GM12878 (cell line): ENCODE measurements at regions not wholly inside any gene's neighbourhood (a gene's known extent, or its start where the extent isn't known, plus 50 kb on each side); places are given as distances from the start of the nearest gene placed in this dataset.

Source experiments
- ATAC-seq: fragments of 200-7000 bp; cut with Tn5 transposase; 3 replicates; pipeline ENCODE4 v1.9.1; 2020; ENCODE audit warnings: mild to moderate bottlenecking, moderate library complexity
- BruUV-seq: library from RNA; stranded (reverse); fragments of 400-500 nt; replicated peaks from 2 replicates; lab custom pipeline; 2021; lab: Mats Ljungman, UMichigan
- CTCF ChIA-PET: fragments of 300-600 bp; sonication (Branson Sonifier 250); formaldehyde crosslinking; extraction: SDS; loops from one replicate; lab custom pipeline; 2021; ENCODE audit warnings: inconsistent platforms; lab: Yijun Ruan, JAX
- POLR2A ChIA-PET: fragments of 350-600 bp; formaldehyde crosslinking; extraction: SDS; loops from one replicate; lab custom pipeline; 2021; ENCODE audit warnings: inconsistent platforms; lab: Charles Lee
- RAD21 ChIA-PET: fragments of 300-600 bp; sonication (Branson Sonifier 250); formaldehyde crosslinking; loops from one replicate; lab custom pipeline; 2023; ENCODE audit warnings: antibody characterized with exemption; ENCODE audit not compliant: unreplicated experiment; lab: Charles Lee
- SMC1A ChIA-PET: fragments of 300-600 bp; sonication (Branson Sonifier 250); formaldehyde crosslinking; loops from one replicate; lab custom pipeline; 2023; ENCODE audit not compliant: unreplicated experiment, uncharacterized antibody; lab: Charles Lee
- DNase-seq: peaks from one replicate; pipeline ENCODE4 v3.0.0-alpha.2; 2011; ENCODE audit warnings: low read depth, low spot score
- FAIRE-seq: peaks from 3 replicates; lab custom pipeline; 2011; peaks lifted over from hg19 to GRCh38; lab: Jason Lieb, UNC
- H2AFZ ChIP-seq: 2 replicates; pipeline ENCODE4 v1.6.0; 2011; ENCODE audit warnings: low read depth, low read length, control low read depth; ENCODE audit not compliant: control insufficient read depth
- H3K27ac ChIP-seq: 2 replicates; pipeline ENCODE4 v1.5.1; 2011; ENCODE audit warnings: control low read depth; ENCODE audit not compliant: control insufficient read depth, insufficient read depth
- H3K27me3 ChIP-seq, 2 experiments: replicated peaks in 1 of 2; 2 replicates each; pipeline versions ENCODE4 v1.6.0 to v1.6.1; 2011; ENCODE audit warnings: low read length in 1 of 2; ENCODE audit not compliant: control insufficient read depth in 2 of 2, insufficient read depth in 2 of 2
- H3K36me3 ChIP-seq, 2 experiments: 2 replicates each; pipeline ENCODE4 v1.5.1; 2011; ENCODE audit warnings: low read length in 1 of 2; ENCODE audit not compliant: control insufficient read depth in 2 of 2, insufficient read depth in 2 of 2
- H3K4me1 ChIP-seq: 2 replicates; pipeline ENCODE4 v1.6.1; 2011; ENCODE audit warnings: mild to moderate bottlenecking, low read length, moderate library complexity, mixed read lengths; ENCODE audit not compliant: control insufficient read depth, insufficient read depth
- H3K4me2 ChIP-seq: 2 replicates; pipeline ENCODE4 v1.6.0; 2011; ENCODE audit warnings: control low read depth; ENCODE audit not compliant: control insufficient read depth, insufficient read depth
- H3K4me3 ChIP-seq: fragments of 200-600 bp; sonication (generic); 2 replicates; pipeline ENCODE4 v1.5.1; 2016
- H3K79me2 ChIP-seq: 2 replicates; pipeline ENCODE4 v1.6.0; 2011; ENCODE audit warnings: low read length; ENCODE audit not compliant: control insufficient read depth, insufficient read depth
- H3K9ac ChIP-seq: 2 replicates; pipeline ENCODE4 v1.8.0; 2011; ENCODE audit warnings: low read length, control low read depth, mixed read lengths; ENCODE audit not compliant: control insufficient read depth, insufficient read depth
- H3K9me3 ChIP-seq: replicated peaks from 3 replicates; pipeline ENCODE4 v1.5.1; 2011; ENCODE audit warnings: mild to moderate bottlenecking, low read length; ENCODE audit not compliant: control insufficient read depth, insufficient read depth
- H4K20me1 ChIP-seq: 2 replicates; pipeline ENCODE4 v1.6.0; 2011; ENCODE audit not compliant: control insufficient read depth, insufficient read depth
- BCLAF1 ChIP-seq: fragments of 450-650 bp; IDR thresholded peaks from 2 replicates; pipeline ENCODE4 v1.6.1; 2017; ENCODE audit warnings: antibody characterized with exemption, mild to moderate bottlenecking, moderate library complexity
- CHD2 ChIP-seq: IDR thresholded peaks from 2 replicates; pipeline ENCODE4 v1.6.1; 2011; ENCODE audit warnings: low read depth, low read length, improper control_type of control experiment, borderline replicate concordance
- NFYB ChIP-seq: IDR thresholded peaks from 2 replicates; pipeline ENCODE4 v1.6.1; 2011; ENCODE audit warnings: low read depth, mild to moderate bottlenecking, low read length, improper control_type of control experiment, moderate library complexity; ENCODE audit not compliant: insufficient read depth
- STAT1 ChIP-seq: fragments of 450-650 bp; conservative IDR thresholded peaks from 2 replicates; pipeline ENCODE4 v1.6.1; 2014; ENCODE audit warnings: antibody characterized with exemption, mild to moderate bottlenecking
- USF2 ChIP-seq: IDR thresholded peaks from 2 replicates; pipeline ENCODE4 v1.6.1; 2011; ENCODE audit warnings: low read depth, low read length, improper control_type of control experiment, borderline replicate concordance
- ZNF622 ChIP-seq: fragments of 450-650 bp; IDR thresholded peaks from 2 replicates; pipeline ENCODE4 v1.6.1; 2017; ENCODE audit warnings: mild to moderate bottlenecking, inconsistent platforms
- WGBS: methylation state at CpG from one replicate; pipeline ENCODE4 v1.1.6; 2016; ENCODE audit warnings: low lambda C conversion rate; ENCODE audit not compliant: insufficient replicate concordance, insufficient coverage; ENCODE audit errors: missing lambda C conversion rate; 5-methylcytosine and 5-hydroxymethylcytosine counted together
- in situ Hi-C: fragments of 300-500 bp; cut with MboI; formaldehyde crosslinking; loops from 9 replicates; pipeline ENCODE4 v1.14.3; 2018; ENCODE audit warnings: mixed read lengths
- intact Hi-C: fragments of 100-400 bp; cut with micrococcal nuclease; formaldehyde crosslinking; loops from one replicate; pipeline ENCODE4 v1.14.2; 2022; ENCODE audit not compliant: unreplicated experiment

- TF ChIP-seq NFYB = no peak
- no peak for TF ChIP-seq ZNF622
- TF ChIP-seq CHD2 = no peak
- TF ChIP-seq USF2 = no peak
- TF ChIP-seq BCLAF1 = no peak
Observed at GRCh38 chr17:14616528-14616927, 315.6 kb downstream of the HS3ST3B1 start (continued).

- no peak for ATAC-seq
- no peak overlapping the region for H2AFZ ChIP-seq
Observed at GRCh38 chr17:14605267-14605599, 304.4 kb downstream of the HS3ST3B1 start.

More at GRCh38 chr17:14605267-14605599, 304.4 kb downstream of the HS3ST3B1 start:
- no peak for TF ChIP-seq STAT1
- 0% methylated on average over 5 of the region's 5 CpGs for WGBS
- ChIA-PET SMC1A (interaction anchor here (0.6 kb wide), 1 partner anchor 134 kb away, joined by 3 read pairs; no protein-coding TSS in a partner anchor), RAD21 (no interaction called here), POLR2A (no interaction called here), CTCF (no interaction called here)
- H3K9me3 ChIP-seq = no peaks in the 10 kb centered on the region; the same call in 2 of the 3 replicates
- no peaks in the 10 kb centered on the region for H3K79me2 ChIP-seq
- no peaks in the 10 kb centered on the region for H3K27me3 ChIP-seq
- intact Hi-C loops (no loop called here), in situ Hi-C loops (no loop called here)
- H3K9ac ChIP-seq = no peak overlapping the region
- no peak overlapping the region for H3K4me2 ChIP-seq
- no TSS peak for BruUV-seq
- no peak overlapping the region for H3K27ac ChIP-seq
- DNase-seq (no peak), FAIRE-seq (no peak)
- no peaks in the 10 kb centered on the region for H3K36me3 ChIP-seq
- no peak overlapping the region for H3K4me3 ChIP-seq
- no peaks in the 10 kb centered on the region for H3K4me1 ChIP-seq
- H4K20me1 ChIP-seq = no peaks in the 10 kb centered on the region
